Activated CD8-positive, alpha-beta memory T cell treated with anti-CD3 and anti-CD28 coated beads, Interleukin-2, amount 50 U/mL, for 24 hours (primary cell): ENCODE measurements at regions not wholly inside any gene's neighbourhood (a gene's known extent, or its start where the extent isn't known, plus 50 kb on each side); places are given as distances from the start of the nearest gene placed in this dataset.
"Not testable (repeated sequence)": the region's sequence is repeated elsewhere in the genome, so short reads cannot be mapped to it uniquely, and the experiment has no call there.

Experiments used
- DNase-seq: peaks from one replicate; pipeline ENCODE4 v3.0.0-alpha.2; 2020; ENCODE audit errors: extremely low read depth

DNA sequence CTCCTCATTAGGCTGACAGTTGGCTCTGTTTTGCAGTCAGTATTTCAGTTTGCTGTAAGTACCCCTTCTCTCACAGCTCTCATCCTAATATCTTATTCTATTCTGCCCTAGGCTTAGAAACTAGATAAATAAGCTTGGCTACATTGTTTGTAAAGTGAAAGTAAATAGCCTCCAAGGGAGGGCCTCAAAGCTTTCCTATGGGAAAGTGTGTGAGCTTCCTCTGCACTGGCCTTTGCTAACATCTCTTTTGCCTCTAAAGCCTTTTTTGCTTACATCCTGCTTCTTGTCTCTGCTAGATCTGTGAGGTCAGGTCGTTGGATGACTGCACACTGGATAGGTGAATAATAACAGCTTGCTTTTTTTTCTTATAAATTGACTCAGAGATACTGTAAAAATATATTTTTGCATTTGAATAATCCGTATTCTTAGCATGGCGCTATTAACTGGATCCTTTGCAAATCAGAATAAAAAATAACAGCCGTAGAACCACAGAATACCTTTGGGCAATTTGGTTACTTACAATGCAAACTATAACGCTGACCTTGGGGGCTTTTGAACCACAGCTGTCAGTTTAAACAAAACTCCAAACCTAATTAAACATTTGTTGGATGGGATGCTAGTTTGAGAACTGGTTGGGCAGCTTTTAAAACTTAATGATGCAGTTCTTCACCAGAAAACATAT lies 55.1 kb downstream of the TTC6 start:
- DNase-seq = no peak

DNA sequence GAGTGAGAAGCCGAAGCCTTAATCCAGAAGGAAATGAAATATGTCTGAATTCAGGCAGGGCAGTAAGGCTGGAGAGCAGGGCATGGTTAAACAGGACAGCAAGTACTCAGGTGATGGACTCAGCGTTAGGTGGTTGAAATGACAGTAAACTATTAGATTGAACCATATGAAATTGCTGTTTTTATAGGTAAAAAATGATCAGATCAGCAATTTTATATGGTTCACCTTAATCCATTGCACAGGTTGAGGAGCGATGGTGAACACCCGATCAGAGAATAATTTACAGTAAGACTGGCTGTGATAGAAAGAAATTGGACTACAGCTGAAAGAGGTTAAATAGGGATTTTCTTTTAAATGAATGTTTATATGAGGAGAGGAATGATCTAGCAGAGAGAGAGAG lies 56.6 kb downstream of the TTC6 start:
- DNase-seq = no peak

DNA sequence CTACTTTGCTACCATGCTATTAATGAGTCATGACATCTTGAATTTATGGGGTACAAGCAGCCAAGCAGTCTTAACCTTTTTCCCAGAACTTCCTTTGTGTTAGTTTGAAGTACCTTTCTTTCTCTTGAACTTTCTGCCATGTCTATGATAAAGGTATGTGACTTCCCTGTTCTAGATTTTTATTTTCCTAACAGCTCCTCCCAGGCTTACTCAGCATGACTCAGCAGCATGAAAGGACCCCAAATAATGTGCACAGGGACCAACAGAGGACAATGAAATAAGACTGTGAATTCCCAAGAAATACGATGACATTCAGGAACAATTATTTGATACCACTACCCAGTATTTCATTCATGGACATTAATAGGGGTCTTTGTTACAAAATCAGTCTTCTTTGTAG lies 60.0 kb downstream of the TTC6 start:
- DNase-seq = no peak

DNA sequence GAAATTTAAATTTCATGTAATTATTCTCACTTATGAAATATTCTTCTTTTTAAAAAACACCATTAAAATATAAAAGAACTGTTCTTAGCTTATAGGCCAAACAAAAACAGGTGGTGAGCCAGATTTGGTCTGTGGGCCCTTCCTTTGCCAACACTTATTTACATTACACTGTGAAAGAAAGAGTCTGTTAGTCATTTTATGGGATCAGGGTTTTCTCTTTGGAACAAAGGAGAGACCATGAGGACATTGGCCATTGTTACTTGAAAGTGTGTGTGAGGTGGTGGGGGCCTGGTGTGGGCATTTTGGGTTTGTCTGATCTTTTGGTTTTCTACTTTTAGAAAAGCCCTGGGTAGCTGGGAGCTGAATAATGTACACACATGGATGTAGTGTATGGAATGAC lies 62.7 kb downstream of the TTC6 start:
- DNase-seq = no peak

GRCh38 chr14:37663498-37663897 lies 68.1 kb downstream of the TTC6 start:
- no peak for DNase-seq

- no peak for DNase-seq
Measured at GRCh38 chr14:37665479-37665878, 70.0 kb downstream of the TTC6 start.

- DNase-seq = no peak
Measured at GRCh38 chr14:37665951-37666350, 70.5 kb downstream of the TTC6 start.

DNA sequence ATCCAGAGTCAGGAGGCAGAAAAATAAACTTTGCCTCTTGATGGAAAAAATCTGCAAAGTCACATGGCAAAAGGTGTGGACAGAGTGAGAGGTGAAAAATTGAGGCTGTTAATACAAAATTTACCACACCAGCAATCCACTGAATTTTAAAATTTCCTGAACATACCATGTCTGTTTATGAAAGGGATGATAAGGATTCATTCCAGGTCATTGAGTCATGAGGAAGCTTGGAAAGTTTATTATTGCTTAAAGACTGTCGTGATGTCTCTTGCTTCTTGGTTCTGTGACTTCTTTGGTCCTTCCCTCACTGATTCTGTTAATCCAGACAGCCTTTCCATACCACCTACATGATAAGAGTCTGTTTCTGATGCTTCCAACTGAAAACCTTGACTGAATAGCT lies 73.2 kb downstream of the TTC6 start:
- no peak for DNase-seq

DNA sequence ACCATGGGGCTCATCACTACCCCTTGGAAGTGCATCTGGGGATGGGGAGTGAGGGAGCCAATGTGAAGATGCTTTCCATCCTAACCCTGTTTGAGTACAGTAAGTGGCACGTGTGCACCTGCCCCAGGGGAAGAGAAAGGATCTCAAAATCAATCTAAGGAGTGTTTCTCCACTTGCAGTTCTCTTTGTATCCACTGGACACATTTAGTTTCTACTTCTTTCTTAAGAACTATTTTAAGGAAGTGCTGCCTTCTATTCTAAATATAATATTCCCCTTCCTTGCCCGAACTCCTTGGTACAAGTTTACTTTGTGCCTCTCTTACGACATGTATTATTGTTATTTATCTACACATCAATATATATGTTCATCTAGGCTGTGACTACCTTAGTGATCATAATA lies 73.8 kb downstream of the TTC6 start:
- no peak for DNase-seq

- DNase-seq = no peak
Measured at GRCh38 chr14:37673439-37673838, 78.0 kb downstream of the TTC6 start.

DNA sequence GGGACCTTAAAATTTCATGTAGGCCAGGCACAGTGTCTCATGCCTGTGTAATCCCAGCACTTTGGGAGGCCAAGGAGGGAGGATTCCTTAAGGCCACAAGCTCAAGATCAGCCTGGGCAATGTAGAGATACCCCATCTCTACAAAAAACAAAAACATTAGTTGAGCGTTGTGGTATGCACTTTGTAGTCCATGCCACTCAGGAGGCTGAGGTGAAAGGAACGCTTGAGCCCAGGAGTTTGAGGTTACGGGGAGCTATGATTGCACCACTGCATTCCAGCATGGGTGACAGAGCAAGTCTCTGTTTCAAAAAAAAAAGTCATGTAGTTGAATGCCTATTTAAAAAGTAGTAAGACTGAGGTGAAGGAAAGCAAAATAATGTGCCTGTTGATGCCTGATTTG lies 83.5 kb downstream of the TTC6 start:
- no peak for DNase-seq

DNA sequence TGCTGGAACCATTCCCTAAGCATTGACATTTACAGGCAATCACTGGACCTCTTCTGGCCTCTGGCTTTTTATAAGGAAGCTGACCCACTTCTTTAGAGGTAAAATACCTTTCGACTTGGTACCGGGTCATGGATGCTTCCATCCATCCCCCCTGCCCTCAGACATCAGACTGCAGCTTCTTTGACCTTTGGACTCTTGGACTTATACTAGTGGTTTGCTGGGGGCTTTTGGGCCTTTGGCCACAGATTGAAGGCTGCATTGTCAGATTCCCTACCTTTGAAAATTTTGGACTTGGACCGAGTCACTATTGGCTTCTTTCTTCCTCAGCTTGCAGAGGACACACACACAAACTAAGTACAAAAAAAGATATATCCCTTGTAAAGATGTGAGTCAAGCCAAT lies 86.1 kb downstream of the TTC6 start:
- no peak for DNase-seq

GRCh38 chr14:37692680-37693079 lies 97.3 kb downstream of the TTC6 start:
- DNase-seq = not testable (repeated sequence)

DNA sequence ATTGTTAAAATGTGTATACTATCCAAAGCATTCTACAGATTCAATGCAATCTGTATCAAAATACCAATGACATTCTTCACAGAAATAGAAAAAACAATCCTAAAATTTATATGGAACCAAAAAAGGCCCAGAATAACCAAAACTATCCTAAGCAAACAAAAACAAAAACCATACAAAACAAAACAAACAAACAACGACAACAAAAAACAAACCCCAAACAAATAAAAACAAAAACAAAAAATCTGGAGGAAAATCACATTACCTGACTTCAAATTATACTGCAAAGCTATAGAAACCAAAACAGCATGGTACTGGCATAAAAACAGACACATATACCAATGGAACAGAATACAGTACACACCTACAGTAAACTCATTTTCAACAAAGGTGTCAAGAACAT lies 98.0 kb downstream of the TTC6 start:
- not testable (repeated sequence) for DNase-seq

DNA sequence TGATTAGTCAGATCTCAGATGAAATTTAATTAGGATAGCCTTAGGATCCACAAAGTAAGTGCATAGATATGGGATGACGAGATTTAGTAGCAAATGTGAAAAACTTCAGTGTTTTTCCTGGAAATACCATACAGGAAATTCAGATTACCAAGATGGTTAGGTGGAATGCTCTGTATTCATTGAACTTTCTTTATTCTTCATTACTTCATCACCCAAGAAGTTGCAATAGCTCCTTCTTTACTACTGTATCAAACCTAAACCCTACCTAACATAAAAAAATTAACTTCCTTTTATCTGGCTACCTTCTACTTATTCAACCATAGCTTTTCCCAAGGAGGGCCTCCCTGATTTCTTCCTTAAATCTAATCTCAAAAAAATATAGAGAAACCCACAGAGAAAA lies 100.4 kb downstream of the TTC6 start:
- no peak for DNase-seq

GRCh38 chr14:37697489-37698121 lies 102.2 kb downstream of the TTC6 start:
- no peak for DNase-seq

- DNase-seq = no peak
Measured at GRCh38 chr14:37698840-37699777, 103.7 kb downstream of the TTC6 start.

GRCh38 chr14:37707716-37708115 lies 112.3 kb downstream of the TTC6 start:
- no peak for DNase-seq

DNA sequence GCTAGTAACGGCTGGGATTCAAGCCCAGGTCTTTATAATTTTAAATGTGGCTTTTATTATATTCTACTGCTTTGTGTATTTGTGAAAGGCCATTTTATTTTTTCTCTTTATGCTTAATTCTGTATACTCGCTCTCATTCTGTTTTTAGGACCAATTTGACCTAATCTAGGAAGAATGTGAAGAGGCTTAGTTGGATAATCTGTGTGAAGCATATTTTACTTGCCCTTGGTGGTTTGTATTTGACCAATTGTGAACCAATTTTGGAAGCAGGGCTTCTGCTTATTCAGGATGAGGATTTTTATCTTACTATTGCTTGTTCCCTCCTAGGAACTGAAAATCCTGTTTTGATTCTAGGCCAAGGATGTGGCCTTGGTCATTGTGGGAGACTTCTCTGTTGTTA lies 113.1 kb downstream of the TTC6 start:
- DNase-seq = no peak

DNA sequence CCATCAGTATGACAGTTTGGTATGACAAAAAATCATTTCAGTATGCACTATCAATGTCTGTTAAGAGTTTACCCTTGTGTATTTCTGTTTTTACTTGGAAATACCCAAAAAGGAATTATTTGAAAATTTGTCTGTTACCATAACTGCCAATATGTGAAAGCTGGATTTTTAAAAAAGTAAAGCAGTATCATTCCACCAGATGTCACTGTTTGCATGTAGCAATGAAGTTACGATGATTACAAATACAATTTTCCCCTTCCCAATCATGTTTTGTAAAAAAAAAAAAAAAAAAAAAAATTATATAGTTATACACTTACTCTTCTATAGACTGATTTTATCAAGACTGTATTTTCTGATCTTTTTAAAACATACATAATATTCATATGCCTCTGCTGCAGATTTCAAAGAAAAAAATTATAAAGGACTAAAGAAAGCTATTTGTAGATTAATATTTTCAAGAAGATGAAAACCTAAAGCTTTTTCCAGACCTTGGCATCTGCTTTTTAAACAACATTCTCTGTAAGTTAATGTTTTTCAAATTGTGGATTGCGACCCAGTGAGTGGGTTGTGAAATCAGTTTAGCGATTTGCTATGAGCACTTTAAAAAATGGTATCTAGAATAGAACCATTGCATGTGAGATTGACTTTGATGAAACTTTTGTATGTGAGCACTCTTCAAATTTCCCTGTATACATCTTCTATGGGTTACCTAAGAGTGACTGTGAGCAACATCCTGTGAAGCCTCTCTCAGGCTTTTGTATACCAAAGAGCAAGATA lies 114.2 kb downstream of the TTC6 start:
- DNase-seq = no peak

DNA sequence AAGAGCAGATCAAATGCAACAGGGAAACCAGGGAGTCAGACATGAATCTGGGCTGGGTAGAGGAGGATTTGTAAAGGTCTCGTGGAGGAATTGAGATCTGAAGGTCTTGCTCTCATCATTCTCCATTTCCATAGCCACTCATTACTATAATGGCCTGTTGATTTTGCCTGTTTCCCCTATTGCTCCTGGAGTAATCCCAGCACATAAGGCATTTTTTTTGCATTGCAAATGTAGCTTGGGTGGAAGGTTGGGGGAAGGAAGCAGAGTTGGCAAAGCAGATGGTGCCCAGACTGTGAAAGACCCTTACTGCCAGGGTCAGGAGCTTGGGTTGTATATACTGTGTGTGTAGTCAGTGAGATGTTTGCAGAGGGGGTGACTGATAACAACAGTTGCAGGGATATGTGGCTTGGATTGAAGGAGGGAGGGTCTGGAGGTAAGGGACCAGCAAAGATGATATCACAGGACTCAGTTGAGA lies 116.0 kb downstream of the TTC6 start:
- DNase-seq = no peak
